ENCODE measurements at regions not wholly inside any gene's neighbourhood (a gene's known extent, or its start where the extent isn't known, plus 50 kb on each side); places are given as distances from the start of the nearest gene placed in this dataset.

GRCh38 chr7:109284943-109285342, 715.3 kb downstream of the DNAJB9 start:
- Histone ChIP-seq H3K4me3 (ENCODE audit: low read depth, low read length, poor library complexity, severe bottlenecking) (no peak overlapping the region), H3K79me2 (ENCODE audit: insufficient read depth, low read length) (no peaks in the 10 kb centered on the region), H3K4me1 (ENCODE audit: insufficient read depth, low read length, severe bottlenecking) (no peaks in the 10 kb centered on the region), H3K27ac (ENCODE audit: low read depth, low read length, poor library complexity, severe bottlenecking) (no peak overlapping the region), H3K9me2 (ENCODE audit: low read depth, low read length) (no peaks in the 10 kb centered on the region), H4K20me1 (ENCODE audit: insufficient read depth, low read length) (no peaks in the 10 kb centered on the region), H3K4me2 (ENCODE audit: low read length) (no peak overlapping the region), H3K9ac (ENCODE audit: low read length) (no peak overlapping the region), H3K9me3 (ENCODE audit: low read length) (no peaks in the 10 kb centered on the region), H3K36me3 (ENCODE audit: insufficient read depth, low read length) (no peaks in the 10 kb centered on the region), H2AFZ (ENCODE audit: low read length) (no peak overlapping the region), H3K27me3 (ENCODE audit: insufficient read depth, low read length) (no peaks in the 10 kb centered on the region), H3F3A (ENCODE audit: insufficient read depth, low read length) (no peaks in the 10 kb centered on the region)
- no peak for TF ChIP-seq CTCF (IDR thresholded peaks at IDR 0.05; ENCODE audit: low read length)
- no peak for TF ChIP-seq EZH2 (IDR thresholded peaks at IDR 0.05; ENCODE audit: borderline replicate concordance, low read length)

GRCh38 chr7:109295158-109295557, 725.5 kb downstream of the DNAJB9 start:
- H3K36me3 ChIP-seq (ENCODE audit: insufficient read depth, low read length) = no peaks in the 10 kb centered on the region

GRCh38 chr7:109308816-109309215, 739.1 kb downstream of the DNAJB9 start:
- Histone ChIP-seq H4K20me1 (ENCODE audit: insufficient read depth, low read length) (no peaks in the 10 kb centered on the region), H3K36me3 (ENCODE audit: insufficient read depth, low read length) (no peaks in the 10 kb centered on the region), H3K9ac (ENCODE audit: low read length) (no peak overlapping the region), H3K9me2 (ENCODE audit: low read depth, low read length) (no peaks in the 10 kb centered on the region), H3K4me2 (ENCODE audit: low read length) (no peak overlapping the region), H3K4me1 (ENCODE audit: insufficient read depth, low read length, severe bottlenecking) (no peaks in the 10 kb centered on the region), H3K27ac (ENCODE audit: low read depth, low read length, poor library complexity, severe bottlenecking) (no peak overlapping the region), H3K9me3 (ENCODE audit: low read length) (no peaks in the 10 kb centered on the region; the same call in 1 of the 2 replicates), H3K4me3 (ENCODE audit: low read depth, low read length, poor library complexity, severe bottlenecking) (no peak overlapping the region), H3F3A (ENCODE audit: insufficient read depth, low read length) (no peaks in the 10 kb centered on the region), H3K79me2 (ENCODE audit: insufficient read depth, low read length) (no peaks in the 10 kb centered on the region), H3K27me3 (ENCODE audit: insufficient read depth, low read length) (no peaks in the 10 kb centered on the region), H2AFZ (ENCODE audit: low read length) (no peak overlapping the region)
- TF ChIP-seq EZH2 (IDR thresholded peaks at IDR 0.05; ENCODE audit: borderline replicate concordance, low read length) = no peak
- TF ChIP-seq CTCF (IDR thresholded peaks at IDR 0.05; ENCODE audit: low read length) = no peak

More at GRCh38 chr7:109295158-109295557, 725.5 kb downstream of the DNAJB9 start:
- no peaks in the 10 kb centered on the region for H3K9me3 ChIP-seq (ENCODE audit: low read length)
- no peaks in the 10 kb centered on the region for H3K4me1 ChIP-seq (ENCODE audit: insufficient read depth, low read length, severe bottlenecking)
- no peak overlapping the region for H3K4me2 ChIP-seq (ENCODE audit: low read length)
- no peak overlapping the region for H3K27ac ChIP-seq (ENCODE audit: low read depth, low read length, poor library complexity, severe bottlenecking)
- H3K27me3 ChIP-seq (ENCODE audit: insufficient read depth, low read length) = no peaks in the 10 kb centered on the region
- H3F3A ChIP-seq (ENCODE audit: insufficient read depth, low read length) = no peaks in the 10 kb centered on the region
- no peaks in the 10 kb centered on the region for H4K20me1 ChIP-seq (ENCODE audit: insufficient read depth, low read length)
- H2AFZ ChIP-seq (ENCODE audit: low read length) = no peak overlapping the region
- H3K9ac ChIP-seq (ENCODE audit: low read length) = no peak overlapping the region
- no peaks in the 10 kb centered on the region for H3K79me2 ChIP-seq (ENCODE audit: insufficient read depth, low read length)
- no peak overlapping the region for H3K4me3 ChIP-seq (ENCODE audit: low read depth, low read length, poor library complexity, severe bottlenecking)
- no peaks in the 10 kb centered on the region for H3K9me2 ChIP-seq (ENCODE audit: low read depth, low read length)
- TF ChIP-seq CTCF (IDR thresholded peaks at IDR 0.05; ENCODE audit: low read length) (no peak), EZH2 (IDR thresholded peaks at IDR 0.05; ENCODE audit: borderline replicate concordance, low read length) (no peak)
